Endothelial cell of umbilical vein (primary cell): ENCODE measurements at regions not wholly inside any gene's neighbourhood (a gene's known extent, or its start where the extent isn't known, plus 50 kb on each side); places are given as distances from the start of the nearest gene placed in this dataset.
"Not testable (repeated sequence)": the region's sequence is repeated elsewhere in the genome, so short reads cannot be mapped to it uniquely, and the experiment has no call there.

ENCODE experiments used
- BruUV-seq: library from RNA; stranded (reverse); fragments of 400-500 nt; replicated peaks from 2 replicates; lab custom pipeline; 2021; lab: Mats Ljungman, UMichigan
- CTCF ChIA-PET: fragments of 300-600, 350-600 bp; sonication (Branson Sonifier 250); formaldehyde crosslinking; loops from one replicate; lab custom pipeline; 2021; ENCODE audit warnings: antibody characterized with exemption, inconsistent platforms; lab: Charles Lee
- POLR2A ChIA-PET: fragments of 300-600, 350-600 bp; sonication (Branson Sonifier 250); formaldehyde crosslinking; loops from one replicate; lab custom pipeline; 2021; ENCODE audit warnings: antibody characterized with exemption, inconsistent platforms; lab: Charles Lee
- DNase-seq: peaks from one replicate; pipeline ENCODE4 v3.0.0-alpha.2; 2011; ENCODE audit warnings: low read depth, low spot score
- FAIRE-seq: peaks from 2 replicates; lab custom pipeline; 2011; peaks lifted over from hg19 to GRCh38; lab: Jason Lieb, UNC
- H2AFZ ChIP-seq: 2 replicates; pipeline ENCODE4 v1.6.0; 2012; ENCODE audit warnings: low read depth, low read length, control low read depth, inconsistent platforms
- H3K27ac ChIP-seq: 2 replicates; pipeline ENCODE4 v1.5.1; 2011; ENCODE audit warnings: low read depth, mild to moderate bottlenecking, control low read depth, low read length, moderate library complexity; ENCODE audit not compliant: insufficient read depth
- H3K27me3 ChIP-seq, 2 experiments: 2 replicates each; pipeline versions ENCODE4 v1.6.0 to v1.6.1; 2011; ENCODE audit warnings: low read length in 2 of 2, mixed read lengths in 1 of 2; ENCODE audit not compliant: control insufficient read depth in 2 of 2, insufficient read depth in 2 of 2
- H3K36me3 ChIP-seq, 2 experiments: 2 replicates in 1 of 2; 3 replicates in 1 of 2; pipeline ENCODE4 v1.5.1; 2011; ENCODE audit warnings: low read length in 2 of 2, mild to moderate bottlenecking in 1 of 2, moderate library complexity in 1 of 2; ENCODE audit not compliant: control insufficient read depth in 2 of 2, insufficient read depth in 2 of 2; ENCODE audit errors: extremely low read depth in 1 of 2
- H3K4me1 ChIP-seq: 3 replicates; pipeline ENCODE4 v1.5.1; 2011; ENCODE audit warnings: mild to moderate bottlenecking, low read length; ENCODE audit not compliant: control insufficient read depth, insufficient read depth; ENCODE audit errors: extremely low read depth
- H3K4me2 ChIP-seq: 2 replicates; pipeline ENCODE4 v1.6.1; 2011; ENCODE audit warnings: low read length, control low read depth, mixed read lengths; ENCODE audit not compliant: insufficient read depth
- H3K4me3 ChIP-seq, 3 experiments: fragments of 200-600 bp in 1 of 3; sonication (generic), shearing (Covaris generic) in 1 of 3; replicated peaks in 1 of 3; 2 replicates each; pipeline ENCODE4 v1.5.1; 2011 to 2016; ENCODE audit warnings: control low read depth in 3 of 3, low read length in 3 of 3, mild to moderate bottlenecking in 2 of 3, inconsistent platforms in 1 of 3, low read depth in 1 of 3, moderate library complexity in 1 of 3; ENCODE audit not compliant: insufficient read depth in 1 of 3
- H3K79me2 ChIP-seq: 2 replicates; pipeline ENCODE4 v1.6.0; 2012; ENCODE audit warnings: low read length, inconsistent platforms; ENCODE audit not compliant: control insufficient read depth, insufficient read depth
- H3K9ac ChIP-seq: replicated peaks from 2 replicates; pipeline ENCODE3; 2011; ENCODE audit warnings: low read length, control low read depth; ENCODE audit not compliant: insufficient read depth; ENCODE audit errors: extremely low read depth
- H3K9me1 ChIP-seq: replicated peaks from 3 replicates; pipeline ENCODE4 v1.6.0; 2011; ENCODE audit warnings: mild to moderate bottlenecking, low read length; ENCODE audit not compliant: control insufficient read depth, insufficient read depth; ENCODE audit errors: extremely low read depth
- H3K9me3 ChIP-seq: replicated peaks from 2 replicates; pipeline ENCODE4 v1.5.1; 2012; ENCODE audit warnings: low read length, inconsistent platforms; ENCODE audit not compliant: control insufficient read depth, insufficient read depth
- H4K20me1 ChIP-seq: replicated peaks from 2 replicates; pipeline ENCODE3; 2011; ENCODE audit warnings: mild to moderate bottlenecking, low read length; ENCODE audit not compliant: control insufficient read depth, insufficient read depth; ENCODE audit errors: extremely low read depth
- FOS ChIP-seq: IDR thresholded peaks from 2 replicates; pipeline ENCODE4 v1.6.1; 2011; ENCODE audit warnings: mild to moderate bottlenecking, low read length, moderate library complexity, borderline replicate concordance; ENCODE audit not compliant: insufficient read depth
- GATA2 ChIP-seq: IDR thresholded peaks from 2 replicates; pipeline ENCODE4 v1.7.0; 2011; ENCODE audit warnings: low read depth, mild to moderate bottlenecking, moderate library complexity, mixed read lengths, low read length; ENCODE audit not compliant: insufficient read length, insufficient read depth
- JUN ChIP-seq: IDR thresholded peaks from 2 replicates; pipeline ENCODE4 v1.6.1; 2011; ENCODE audit warnings: borderline replicate concordance, low read depth; ENCODE audit not compliant: insufficient read length, insufficient read depth
- dilution Hi-C: fragments of 300-500 bp; cut with MboI; formaldehyde crosslinking; loops from one replicate; pipeline ENCODE4 v1.15.0; 2019; ENCODE audit warnings: low sequenced_read_pairs; ENCODE audit not compliant: extremely low pct_ligation_motif_present
- intact Hi-C: fragments of 100-400 bp; cut with micrococcal nuclease; formaldehyde crosslinking; loops from one replicate; pipeline ENCODE4 v1.10.0; 2022

GRCh38 chr18:14939141-14939540 is 191.2 kb downstream of the ANKRD30B start:
- no peaks in the 10 kb centered on the region for H3K9me1 ChIP-seq
- no peaks in the 10 kb centered on the region for H3K79me2 ChIP-seq
- ChIA-PET POLR2A (no interaction called here), CTCF (no interaction called here)
- H3K9ac ChIP-seq, result no peak overlapping the region
- no peaks in the 10 kb centered on the region for H4K20me1 ChIP-seq
- H3K4me3 ChIP-seq, result no peak overlapping the region
- intact Hi-C loops, result no loop called here
- H3K4me2 ChIP-seq, result no peak overlapping the region
- no peaks in the 10 kb centered on the region for H3K4me1 ChIP-seq
- DNase-seq (no peak), FAIRE-seq (no peak)
- dilution Hi-C loops, result no loop called here
- no peak overlapping the region for H3K27ac ChIP-seq
- H3K9me3 ChIP-seq, result no peaks in the 10 kb centered on the region
- TF ChIP-seq GATA2, result no peak
- no peak for TF ChIP-seq JUN
- TF ChIP-seq FOS, result no peak
- H3K27me3 ChIP-seq, result no peaks in the 10 kb centered on the region
- no peak overlapping the region for H2AFZ ChIP-seq
- no peaks in the 10 kb centered on the region for H3K36me3 ChIP-seq
- BruUV-seq, result no TSS peak

GRCh38 chr18:14940106-14940505 is 192.1 kb downstream of the ANKRD30B start:
- H3K4me2 ChIP-seq, H3K27ac ChIP-seq, intact Hi-C loops, POLR2A ChIA-PET, H3K9me3 ChIP-seq, H3K9ac ChIP-seq, FAIRE-seq, dilution Hi-C loops, CTCF ChIA-PET, BruUV-seq, DNase-seq, H3K36me3 ChIP-seq, H3K79me2 ChIP-seq, H4K20me1 ChIP-seq, H3K4me1 ChIP-seq, H2AFZ ChIP-seq, H3K4me3 ChIP-seq, H3K27me3 ChIP-seq, H3K9me1 ChIP-seq: not testable (repeated sequence)
